Vagina (tissue), 2 donors: ENCODE measurements at regions not wholly inside any gene's neighbourhood (a gene's known extent, or its start where the extent isn't known, plus 50 kb on each side); places are given as distances from the start of the nearest gene placed in this dataset.

Experiments
- POLR2AphosphoS5 ChIP-seq, 2 donors: sonication (generic); formaldehyde crosslinking; IDR thresholded peaks; one replicate each; pipeline ENCODE4 v1.9.0; 2017; ENCODE audit warnings: antibody characterized with exemption in 2 of 2, mild to moderate bottlenecking in 2 of 2, low read depth in 1 of 2; ENCODE audit not compliant: insufficient read depth in 1 of 2
- TF ChIP-seq, protein P1 (sequence below), 3 experiments: fragments of 450-650 bp in 2 of 3; fragments of 200-600 bp in 1 of 3; sonication (generic) in 1 of 3; IDR thresholded peaks; one replicate each; pipeline ENCODE4 v1.5.1; 2017 to 2019; ENCODE audit warnings: antibody characterized with exemption in 3 of 3, mild to moderate bottlenecking in 2 of 3, moderate library complexity in 2 of 3

DNA sequence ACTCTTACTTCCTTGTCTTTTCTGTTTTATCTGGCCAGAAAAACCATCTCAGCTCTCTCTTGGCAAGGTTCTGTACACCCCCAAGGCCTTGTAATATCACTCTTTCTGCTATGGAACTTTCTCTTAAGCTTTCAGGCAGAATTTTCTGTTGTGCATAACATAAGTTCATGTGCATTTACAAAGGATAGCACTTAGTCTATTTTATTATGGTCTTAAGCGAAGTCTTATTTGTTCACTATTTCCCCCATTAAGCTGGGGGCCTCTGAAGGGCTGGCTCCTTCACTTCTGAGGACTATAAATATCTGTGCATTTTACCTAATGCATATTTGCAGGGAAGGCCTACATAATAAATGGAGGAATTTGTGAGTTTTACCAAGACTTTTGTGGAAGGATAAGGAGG, 1393.4 kb downstream of the FAM181B start:
- TF ChIP-seq, protein P1, sequence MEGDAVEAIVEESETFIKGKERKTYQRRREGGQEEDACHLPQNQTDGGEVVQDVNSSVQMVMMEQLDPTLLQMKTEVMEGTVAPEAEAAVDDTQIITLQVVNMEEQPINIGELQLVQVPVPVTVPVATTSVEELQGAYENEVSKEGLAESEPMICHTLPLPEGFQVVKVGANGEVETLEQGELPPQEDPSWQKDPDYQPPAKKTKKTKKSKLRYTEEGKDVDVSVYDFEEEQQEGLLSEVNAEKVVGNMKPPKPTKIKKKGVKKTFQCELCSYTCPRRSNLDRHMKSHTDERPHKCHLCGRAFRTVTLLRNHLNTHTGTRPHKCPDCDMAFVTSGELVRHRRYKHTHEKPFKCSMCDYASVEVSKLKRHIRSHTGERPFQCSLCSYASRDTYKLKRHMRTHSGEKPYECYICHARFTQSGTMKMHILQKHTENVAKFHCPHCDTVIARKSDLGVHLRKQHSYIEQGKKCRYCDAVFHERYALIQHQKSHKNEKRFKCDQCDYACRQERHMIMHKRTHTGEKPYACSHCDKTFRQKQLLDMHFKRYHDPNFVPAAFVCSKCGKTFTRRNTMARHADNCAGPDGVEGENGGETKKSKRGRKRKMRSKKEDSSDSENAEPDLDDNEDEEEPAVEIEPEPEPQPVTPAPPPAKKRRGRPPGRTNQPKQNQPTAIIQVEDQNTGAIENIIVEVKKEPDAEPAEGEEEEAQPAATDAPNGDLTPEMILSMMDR (IDR thresholded peaks at IDR 0.05) = no peak
- no peak for TF ChIP-seq POLR2AphosphoS5 (IDR thresholded peaks at IDR 0.05; ENCODE audit: insufficient read depth in 1 of 2, low read depth in 1 of 2)
